ENCODE measurements at regions not wholly inside any gene's neighbourhood (a gene's known extent, or its start where the extent isn't known, plus 50 kb on each side); places are given as distances from the start of the nearest gene placed in this dataset.

DNA sequence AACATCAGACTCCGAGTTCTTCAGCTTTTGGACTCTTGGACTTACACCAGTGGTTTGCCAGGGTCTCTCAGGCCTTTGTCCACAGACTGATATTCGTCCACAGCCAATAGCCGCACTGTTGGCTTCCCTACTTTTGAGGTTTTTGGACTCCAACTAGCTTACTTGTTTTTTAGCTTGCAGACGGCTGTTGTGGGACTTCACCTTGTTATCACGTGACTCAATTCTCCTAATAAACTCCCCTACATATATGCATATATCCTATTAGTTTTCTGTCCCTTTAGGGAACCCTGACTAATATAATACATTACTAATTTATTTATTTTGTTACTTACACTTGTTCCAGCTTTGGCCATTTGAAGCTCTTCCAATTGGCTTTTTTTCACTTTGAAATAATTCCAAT is 311.3 kb downstream of the BMP2 start:
- TF ChIP-seq, protein P1, sequence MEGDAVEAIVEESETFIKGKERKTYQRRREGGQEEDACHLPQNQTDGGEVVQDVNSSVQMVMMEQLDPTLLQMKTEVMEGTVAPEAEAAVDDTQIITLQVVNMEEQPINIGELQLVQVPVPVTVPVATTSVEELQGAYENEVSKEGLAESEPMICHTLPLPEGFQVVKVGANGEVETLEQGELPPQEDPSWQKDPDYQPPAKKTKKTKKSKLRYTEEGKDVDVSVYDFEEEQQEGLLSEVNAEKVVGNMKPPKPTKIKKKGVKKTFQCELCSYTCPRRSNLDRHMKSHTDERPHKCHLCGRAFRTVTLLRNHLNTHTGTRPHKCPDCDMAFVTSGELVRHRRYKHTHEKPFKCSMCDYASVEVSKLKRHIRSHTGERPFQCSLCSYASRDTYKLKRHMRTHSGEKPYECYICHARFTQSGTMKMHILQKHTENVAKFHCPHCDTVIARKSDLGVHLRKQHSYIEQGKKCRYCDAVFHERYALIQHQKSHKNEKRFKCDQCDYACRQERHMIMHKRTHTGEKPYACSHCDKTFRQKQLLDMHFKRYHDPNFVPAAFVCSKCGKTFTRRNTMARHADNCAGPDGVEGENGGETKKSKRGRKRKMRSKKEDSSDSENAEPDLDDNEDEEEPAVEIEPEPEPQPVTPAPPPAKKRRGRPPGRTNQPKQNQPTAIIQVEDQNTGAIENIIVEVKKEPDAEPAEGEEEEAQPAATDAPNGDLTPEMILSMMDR (conservative IDR thresholded peaks at IDR 0.05; ENCODE audit: low read length), result no peak
- TF ChIP-seq EZH2phosphoT487 (IDR thresholded peaks at IDR 0.05; ENCODE audit: borderline replicate concordance), result no peak
